SKM-1 treated with dmso at 0.1 percent for 144 hours (cell line): ENCODE measurements at regions not wholly inside any gene's neighbourhood (a gene's known extent, or its start where the extent isn't known, plus 50 kb on each side); places are given as distances from the start of the nearest gene placed in this dataset.
"Not testable (repeated sequence)": the region's sequence is repeated elsewhere in the genome, so short reads cannot be mapped to it uniquely, and the experiment has no call there.

Experiments
- DNase-seq: peaks from one replicate; lab custom pipeline; 2025; ENCODE audit not compliant: unreplicated experiment; lab: John Stamatoyannopoulos, UW

GRCh38 chrX:113154315-113154714, 313.7 kb upstream of the AMOT start:
- not testable (repeated sequence) for DNase-seq

GRCh38 chrX:113136836-113137235, 296.2 kb upstream of the AMOT start:
- no peak for DNase-seq

GRCh38 chrX:113133316-113133715, 292.7 kb upstream of the AMOT start:
- no peak for DNase-seq

GRCh38 chrX:113124693-113125092, 284.1 kb upstream of the AMOT start:
- no peak for DNase-seq

GRCh38 chrX:113075521-113075920, 234.9 kb upstream of the AMOT start:
- no peak for DNase-seq

GRCh38 chrX:113059714-113060113, 219.1 kb upstream of the AMOT start:
- DNase-seq = no peak

GRCh38 chrX:113058634-113059033, 218.0 kb upstream of the AMOT start:
- no peak for DNase-seq

GRCh38 chrX:113048896-113049295, 208.3 kb upstream of the AMOT start:
- DNase-seq = no peak

- no peak for DNase-seq
These were observed 207.8 kb upstream of the AMOT start for GRCh38 chrX:113048480-113048879.

GRCh38 chrX:113033966-113034680, 193.5 kb upstream of the AMOT start:
- no peak for DNase-seq

GRCh38 chrX:113019958-113020357, 179.3 kb upstream of the AMOT start:
- no peak for DNase-seq

GRCh38 chrX:113009837-113010236, 169.2 kb upstream of the AMOT start:
- no peak for DNase-seq

GRCh38 chrX:113009029-113009428, 168.4 kb upstream of the AMOT start:
- DNase-seq = no peak

GRCh38 chrX:113001836-113002235, 161.2 kb upstream of the AMOT start:
- no peak for DNase-seq

- no peak for DNase-seq
These were observed 157.4 kb upstream of the AMOT start for GRCh38 chrX:112997991-112998390.

GRCh38 chrX:112991801-112992200, 151.2 kb upstream of the AMOT start:
- no peak for DNase-seq

GRCh38 chrX:112979879-112980278, 139.2 kb upstream of the AMOT start:
- DNase-seq = no peak

GRCh38 chrX:112968351-112969133, 127.9 kb upstream of the AMOT start:
- no peak for DNase-seq

- DNase-seq = no peak
These were observed 127.3 kb upstream of the AMOT start for GRCh38 chrX:112967903-112968302.

- DNase-seq = no peak
These were observed 126.7 kb upstream of the AMOT start for GRCh38 chrX:112967341-112967740.

GRCh38 chrX:112961981-112962380, 121.3 kb upstream of the AMOT start:
- DNase-seq = no peak

- no peak for DNase-seq
These were observed 107.5 kb upstream of the AMOT start for GRCh38 chrX:112947981-112948615.
